K562 (cell line): ENCODE measurements at regions not wholly inside any gene's neighbourhood (a gene's known extent, or its start where the extent isn't known, plus 50 kb on each side); places are given as distances from the start of the nearest gene placed in this dataset.

Experiments used
- ATAC-seq: fragments of 200-7000 bp; cut with Tn5 transposase; 3 replicates; pipeline ENCODE4 v1.9.1; 2020; ENCODE audit warnings: moderate library complexity
- BruUV-seq: library from RNA; stranded (reverse); fragments of 400-500 nt; replicated peaks from 2 replicates; lab custom pipeline; 2021; lab: Mats Ljungman, UMichigan
- CTCF ChIA-PET: fragments of 300-600 bp; formaldehyde crosslinking; extraction: SDS; loops from one replicate; lab custom pipeline; 2021; ENCODE audit warnings: low intra/inter-chr PET ratio; lab: Yijun Ruan, JAX
- POLR2A ChIA-PET: fragments of 300-600, 350-650 bp; sonication (Branson Sonifier 250); formaldehyde crosslinking; extraction: SDS; loops from one replicate; lab custom pipeline; 2021; ENCODE audit warnings: antibody characterized with exemption, inconsistent platforms; lab: Yijun Ruan, JAX
- DNase-seq, 4 experiments: peaks; one replicate each; pipeline versions ENCODE4 v3.0.0 to v3.0.0-alpha.2; 2011 to 2018; ENCODE audit warnings: low spot score in 3 of 4, mixed read lengths in 3 of 4; ENCODE audit errors: extremely low read depth in 1 of 4
- FAIRE-seq: peaks from 2 replicates; lab custom pipeline; 2011; peaks lifted over from hg19 to GRCh38; lab: Jason Lieb, UNC
- H2AFZ ChIP-seq: 2 replicates; pipeline ENCODE4 v1.6.0; 2011; ENCODE audit warnings: low read depth, low read length, control low read depth, inconsistent platforms
- H3K27ac ChIP-seq: fragments of 200-600 bp; 3 replicates; pipeline ENCODE4 v1.8.0; 2011; ENCODE audit warnings: low read depth, mild to moderate bottlenecking, control low read depth, inconsistent platforms, low read length, moderate library complexity, mixed read lengths; ENCODE audit errors: extremely low read depth
- H3K27me3 ChIP-seq, 2 experiments: fragments of 300-600 bp in 1 of 2; 2 replicates in 1 of 2; 3 replicates in 1 of 2; pipeline versions ENCODE4 v1.6.0 to v1.8.0; 2011; ENCODE audit warnings: inconsistent platforms in 2 of 2, low read length in 2 of 2, mild to moderate bottlenecking in 1 of 2, mixed read lengths in 1 of 2, moderate library complexity in 1 of 2; ENCODE audit not compliant: control insufficient read depth in 2 of 2, insufficient read depth in 2 of 2
- H3K36me3 ChIP-seq: fragments of 300-600 bp; 3 replicates; pipeline ENCODE4 v1.8.0; 2011; ENCODE audit warnings: mild to moderate bottlenecking, low read length, inconsistent platforms; ENCODE audit not compliant: control insufficient read depth, insufficient read depth
- H3K4me1 ChIP-seq, 2 experiments: fragments of 200-600 bp in 1 of 2; replicated peaks in 1 of 2; 2 replicates in 1 of 2; 3 replicates in 1 of 2; pipeline versions ENCODE4 v1.5.1 to v1.8.0; 2011; ENCODE audit warnings: inconsistent platforms in 2 of 2, low read length in 2 of 2, mild to moderate bottlenecking in 1 of 2, mixed read lengths in 1 of 2, moderate library complexity in 1 of 2; ENCODE audit not compliant: control insufficient read depth in 2 of 2, insufficient read depth in 2 of 2
- H3K4me2 ChIP-seq: 2 replicates; pipeline ENCODE4 v1.6.1; 2011; ENCODE audit warnings: low read length, control low read depth, inconsistent platforms, mixed read lengths; ENCODE audit not compliant: insufficient read depth
- H3K4me3 ChIP-seq: fragments of 200-600 bp; sonication (generic), shearing (Covaris generic); 2 replicates; pipeline ENCODE4 v1.5.1; 2016; ENCODE audit warnings: control low read depth, inconsistent platforms
- H3K79me2 ChIP-seq: fragments of 200-600 bp; 3 replicates; pipeline ENCODE4 v1.8.0; 2011; ENCODE audit warnings: low read length, inconsistent platforms; ENCODE audit not compliant: control insufficient read depth, insufficient read depth
- H3K9ac ChIP-seq, 2 experiments: 2 replicates each; pipeline versions ENCODE4 v1.6.0 to v1.6.1; 2011; ENCODE audit warnings: low read depth in 2 of 2, low read length in 2 of 2, control low read depth in 1 of 2, inconsistent platforms in 1 of 2, mild to moderate bottlenecking in 1 of 2, mixed read lengths in 1 of 2; ENCODE audit not compliant: insufficient read depth in 1 of 2
- H3K9me1 ChIP-seq: one replicate; pipeline ENCODE4 v1.6.0; 2011; ENCODE audit warnings: inconsistent platforms, mild to moderate bottlenecking, low read length, moderate library complexity; ENCODE audit not compliant: control insufficient read depth, insufficient read depth
- H3K9me3 ChIP-seq: replicated peaks from 2 replicates; pipeline ENCODE4 v1.5.1; 2011; ENCODE audit warnings: low read depth, low read length, inconsistent platforms; ENCODE audit not compliant: control insufficient read depth, insufficient read depth
- H4K20me1 ChIP-seq: replicated peaks from 2 replicates; pipeline ENCODE4 v1.6.1; 2011; ENCODE audit warnings: low read length, inconsistent platforms, mixed read lengths; ENCODE audit not compliant: control insufficient read depth, insufficient read depth
- BMI1 ChIP-seq: fragments of 150-350 bp; IDR thresholded peaks from 2 replicates; pipeline ENCODE4 v1.6.1; 2014; ENCODE audit warnings: low read length
- CCAR2 ChIP-seq: fragments of 200-400 bp; formaldehyde crosslinking; IDR thresholded peaks from 2 replicates; pipeline ENCODE4 v1.6.1; 2017; ENCODE audit warnings: mild to moderate bottlenecking, low read depth, low read length
- CTBP1 ChIP-seq: fragments of 450-650 bp; IDR thresholded peaks from 2 replicates; pipeline ENCODE4 v1.6.1; 2016; ENCODE audit warnings: borderline replicate concordance
- FOXA1 ChIP-seq: fragments of 450-650 bp; IDR thresholded peaks from 2 replicates; pipeline ENCODE4 v1.6.1; 2016; ENCODE audit warnings: mild to moderate bottlenecking, borderline replicate concordance
- HCFC1 ChIP-seq: IDR thresholded peaks from 2 replicates; pipeline ENCODE4 v1.6.1; 2012; ENCODE audit warnings: low read depth, low read length, improper control_type of control experiment
- HNRNPK ChIP-seq: fragments of 200-400 bp; formaldehyde crosslinking; IDR thresholded peaks from one replicate; pipeline ENCODE4 v1.6.1; 2018; ENCODE audit warnings: mild to moderate bottlenecking, low read depth, low read length; ENCODE audit not compliant: poor library complexity, severe bottlenecking
- JUNB ChIP-seq: fragments of 450-650 bp; formaldehyde crosslinking; conservative IDR thresholded peaks from 2 replicates; pipeline ENCODE4 v1.4.0; 2020; ENCODE audit warnings: mild to moderate bottlenecking
- MCM2 ChIP-seq: fragments of 450-650 bp; IDR thresholded peaks from 2 replicates; pipeline ENCODE4 v1.6.1; 2017; ENCODE audit warnings: low read depth, mild to moderate bottlenecking
- OTX1 ChIP-seq: fragments of 450-650 bp; formaldehyde crosslinking; IDR thresholded peaks from 2 replicates; pipeline ENCODE4 v1.4.0; 2022; ENCODE audit warnings: mild to moderate bottlenecking
- POLR2A ChIP-seq: fragments of 450-650 bp; conservative IDR thresholded peaks from 2 replicates; pipeline ENCODE4 v1.6.1; 2016
- POLR2H ChIP-seq: IDR thresholded peaks from 2 replicates; pipeline ENCODE4 v1.6.1; 2016; ENCODE audit warnings: missing genetic modification characterization, low read depth, mild to moderate bottlenecking, control low read depth, missing compliant biosample characterization, moderate library complexity
- TEAD2 ChIP-seq: fragments of 450-650 bp; IDR thresholded peaks from 2 replicates; pipeline ENCODE4 v1.6.1; 2016; ENCODE audit warnings: missing genetic modification characterization, control low read depth, missing compliant biosample characterization
- WHSC1 ChIP-seq: IDR thresholded peaks from one replicate; pipeline ENCODE4 v1.6.1; 2012; ENCODE audit warnings: low read length, control low read depth, inconsistent platforms
- ZNF239 ChIP-seq: fragments of 250-450 bp; sonication (Bioruptor Pico); IDR thresholded peaks from 2 replicates; pipeline ENCODE4 v1.4.0; 2020; ENCODE audit warnings: mild to moderate bottlenecking
- ZNF445 ChIP-seq: fragments of 250-450 bp; sonication (Bioruptor Pico); IDR thresholded peaks from 2 replicates; pipeline ENCODE4 v1.4.0; 2020; ENCODE audit warnings: low read depth, mild to moderate bottlenecking, moderate library complexity
- WGBS: fragments of 100-300 bp; shearing (Covaris generic); methylation state at CpG from one replicate; pipeline ENCODE4 v1.1.6; 2016; ENCODE audit warnings: low coverage, mixed read lengths; ENCODE audit not compliant: insufficient coverage; ENCODE audit errors: missing lambda C conversion rate; 5-methylcytosine and 5-hydroxymethylcytosine counted together
- in situ Hi-C: fragments of 300-500 bp; cut with MboI; formaldehyde crosslinking; loops from 4 replicates; pipeline ENCODE4 v1.15.0; 2018; ENCODE audit warnings: inconsistent platforms, mixed read lengths
- intact Hi-C: fragments of 100-400 bp; cut with micrococcal nuclease; formaldehyde crosslinking; loops from 2 replicates; pipeline ENCODE4 v1.14.2; 2022
- TF ChIP-seq, protein P1 (sequence below): fragments of 450-650 bp; IDR thresholded peaks from 2 replicates; pipeline ENCODE4 v1.6.1; 2017; ENCODE audit warnings: antibody characterized with exemption, mild to moderate bottlenecking
- TF ChIP-seq, protein P2 (sequence below): fragments of 450-650 bp; IDR thresholded peaks from 2 replicates; pipeline ENCODE4 v1.6.1; 2018; ENCODE audit warnings: mild to moderate bottlenecking, low read depth; ENCODE audit not compliant: partially characterized antibody
- TF ChIP-seq, protein P3 (sequence below): fragments of 200-800 bp; sonication (Bioruptor generic); IDR thresholded peaks from 2 replicates; pipeline ENCODE4 v1.6.1; 2017; ENCODE audit warnings: missing genetic modification characterization, missing compliant biosample characterization

DNA sequence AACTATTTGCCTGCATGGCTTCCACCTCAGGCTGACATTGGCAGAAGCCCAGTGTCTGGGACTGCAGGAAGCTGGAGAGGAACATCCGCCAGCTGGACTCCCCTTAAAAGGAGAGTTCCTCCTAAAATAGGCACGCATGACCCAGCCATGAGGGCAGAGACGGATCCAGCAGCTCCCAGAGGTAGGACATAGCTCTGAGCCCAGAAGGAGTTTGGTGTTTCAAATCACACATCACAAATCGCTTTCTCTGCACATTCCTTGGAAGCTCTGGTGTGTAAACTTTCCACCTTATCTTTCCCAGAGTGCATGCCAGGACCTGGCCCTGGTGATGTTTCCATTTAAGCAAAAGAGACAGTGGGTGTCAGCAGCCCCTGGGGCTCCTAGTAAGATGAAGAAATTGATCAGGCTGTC is 231.1 kb upstream of the CDH5 start:
- Histone ChIP-seq H3K27ac (no peak overlapping the region), H3K4me3 (no peak overlapping the region), H3K9me3 (no peaks in the 10 kb centered on the region), H3K79me2 (no peaks in the 10 kb centered on the region), H3K4me1 (no peaks in the 10 kb centered on the region), H3K4me2 (no peak overlapping the region), H3K27me3 (no peaks in the 10 kb centered on the region; a peak in 1 of 5 replicates), H3K9ac (no peak overlapping the region), H2AFZ (no peak overlapping the region), H3K36me3 (no peaks in the 10 kb centered on the region), H4K20me1 (no peaks in the 10 kb centered on the region; the same call in 1 of the 2 replicates), H3K9me1 (no peaks in the 10 kb centered on the region)
- no TSS peak for BruUV-seq
- WGBS, result 0% methylated on average over 4 of the region's 4 CpGs
- TF ChIP-seq ZNF239, result no peak
- no peak for TF ChIP-seq WHSC1
- TF ChIP-seq, protein P1, sequence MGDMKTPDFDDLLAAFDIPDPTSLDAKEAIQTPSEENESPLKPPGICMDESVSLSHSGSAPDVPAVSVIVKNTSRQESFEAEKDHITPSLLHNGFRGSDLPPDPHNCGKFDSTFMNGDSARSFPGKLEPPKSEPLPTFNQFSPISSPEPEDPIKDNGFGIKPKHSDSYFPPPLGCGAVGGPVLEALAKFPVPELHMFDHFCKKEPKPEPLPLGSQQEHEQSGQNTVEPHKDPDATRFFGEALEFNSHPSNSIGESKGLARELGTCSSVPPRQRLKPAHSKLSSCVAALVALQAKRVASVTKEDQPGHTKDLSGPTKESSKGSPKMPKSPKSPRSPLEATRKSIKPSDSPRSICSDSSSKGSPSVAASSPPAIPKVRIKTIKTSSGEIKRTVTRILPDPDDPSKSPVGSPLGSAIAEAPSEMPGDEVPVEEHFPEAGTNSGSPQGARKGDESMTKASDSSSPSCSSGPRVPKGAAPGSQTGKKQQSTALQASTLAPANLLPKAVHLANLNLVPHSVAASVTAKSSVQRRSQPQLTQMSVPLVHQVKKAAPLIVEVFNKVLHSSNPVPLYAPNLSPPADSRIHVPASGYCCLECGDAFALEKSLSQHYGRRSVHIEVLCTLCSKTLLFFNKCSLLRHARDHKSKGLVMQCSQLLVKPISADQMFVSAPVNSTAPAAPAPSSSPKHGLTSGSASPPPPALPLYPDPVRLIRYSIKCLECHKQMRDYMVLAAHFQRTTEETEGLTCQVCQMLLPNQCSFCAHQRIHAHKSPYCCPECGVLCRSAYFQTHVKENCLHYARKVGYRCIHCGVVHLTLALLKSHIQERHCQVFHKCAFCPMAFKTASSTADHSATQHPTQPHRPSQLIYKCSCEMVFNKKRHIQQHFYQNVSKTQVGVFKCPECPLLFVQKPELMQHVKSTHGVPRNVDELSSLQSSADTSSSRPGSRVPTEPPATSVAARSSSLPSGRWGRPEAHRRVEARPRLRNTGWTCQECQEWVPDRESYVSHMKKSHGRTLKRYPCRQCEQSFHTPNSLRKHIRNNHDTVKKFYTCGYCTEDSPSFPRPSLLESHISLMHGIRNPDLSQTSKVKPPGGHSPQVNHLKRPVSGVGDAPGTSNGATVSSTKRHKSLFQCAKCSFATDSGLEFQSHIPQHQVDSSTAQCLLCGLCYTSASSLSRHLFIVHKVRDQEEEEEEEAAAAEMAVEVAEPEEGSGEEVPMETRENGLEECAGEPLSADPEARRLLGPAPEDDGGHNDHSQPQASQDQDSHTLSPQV, result no peak
- TF ChIP-seq, protein P2, sequence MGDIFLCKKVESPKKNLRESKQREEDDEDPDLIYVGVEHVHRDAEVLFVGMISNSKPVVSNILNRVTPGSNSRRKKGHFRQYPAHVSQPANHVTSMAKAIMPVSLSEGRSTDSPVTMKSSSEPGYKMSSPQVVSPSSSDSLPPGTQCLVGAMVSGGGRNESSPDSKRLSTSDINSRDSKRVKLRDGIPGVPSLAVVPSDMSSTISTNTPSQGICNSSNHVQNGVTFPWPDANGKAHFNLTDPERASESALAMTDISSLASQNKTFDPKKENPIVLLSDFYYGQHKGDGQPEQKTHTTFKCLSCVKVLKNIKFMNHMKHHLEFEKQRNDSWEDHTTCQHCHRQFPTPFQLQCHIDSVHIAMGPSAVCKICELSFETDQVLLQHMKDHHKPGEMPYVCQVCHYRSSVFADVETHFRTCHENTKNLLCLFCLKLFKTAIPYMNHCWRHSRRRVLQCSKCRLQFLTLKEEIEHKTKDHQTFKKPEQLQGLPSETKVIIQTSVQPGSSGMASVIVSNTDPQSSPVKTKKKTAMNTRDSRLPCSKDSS, result no peak
- no peak for TF ChIP-seq MCM2
- TF ChIP-seq CCAR2, result no peak
- TF ChIP-seq HNRNPK, result no peak
- no peak for TF ChIP-seq POLR2H
- TF ChIP-seq HCFC1, result no peak
- no peak for TF ChIP-seq CTBP1
- TF ChIP-seq JUNB (CRISPR knock-in tag), result no peak
- TF ChIP-seq POLR2A, result no peak
- no peak for TF ChIP-seq BMI1
- TF ChIP-seq TEAD2 (tag), result no peak
- no peak for TF ChIP-seq ZNF445 (CRISPR knock-in tag)
- no peak for TF ChIP-seq OTX1 (CRISPR knock-in tag)
- TF ChIP-seq FOXA1, result no peak
- TF ChIP-seq, protein P3, sequence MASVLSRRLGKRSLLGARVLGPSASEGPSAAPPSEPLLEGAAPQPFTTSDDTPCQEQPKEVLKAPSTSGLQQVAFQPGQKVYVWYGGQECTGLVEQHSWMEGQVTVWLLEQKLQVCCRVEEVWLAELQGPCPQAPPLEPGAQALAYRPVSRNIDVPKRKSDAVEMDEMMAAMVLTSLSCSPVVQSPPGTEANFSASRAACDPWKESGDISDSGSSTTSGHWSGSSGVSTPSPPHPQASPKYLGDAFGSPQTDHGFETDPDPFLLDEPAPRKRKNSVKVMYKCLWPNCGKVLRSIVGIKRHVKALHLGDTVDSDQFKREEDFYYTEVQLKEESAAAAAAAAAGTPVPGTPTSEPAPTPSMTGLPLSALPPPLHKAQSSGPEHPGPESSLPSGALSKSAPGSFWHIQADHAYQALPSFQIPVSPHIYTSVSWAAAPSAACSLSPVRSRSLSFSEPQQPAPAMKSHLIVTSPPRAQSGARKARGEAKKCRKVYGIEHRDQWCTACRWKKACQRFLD (CRISPR knock-in tag), result no peak
- FAIRE-seq (no peak), ATAC-seq (no peak), DNase-seq (no peak)
- ChIA-PET CTCF (no interaction called here), POLR2A (interaction anchor here (0.8 kb wide), 1 partner anchor 20 kb away, joined by 3 read pairs; no protein-coding TSS in a partner anchor)
- in situ Hi-C loops, result no loop called here
- intact Hi-C loops, result no loop called here
